ENCODE measurements at regions not wholly inside any gene's neighbourhood (a gene's known extent, or its start where the extent isn't known, plus 50 kb on each side); places are given as distances from the start of the nearest gene placed in this dataset.

DNA sequence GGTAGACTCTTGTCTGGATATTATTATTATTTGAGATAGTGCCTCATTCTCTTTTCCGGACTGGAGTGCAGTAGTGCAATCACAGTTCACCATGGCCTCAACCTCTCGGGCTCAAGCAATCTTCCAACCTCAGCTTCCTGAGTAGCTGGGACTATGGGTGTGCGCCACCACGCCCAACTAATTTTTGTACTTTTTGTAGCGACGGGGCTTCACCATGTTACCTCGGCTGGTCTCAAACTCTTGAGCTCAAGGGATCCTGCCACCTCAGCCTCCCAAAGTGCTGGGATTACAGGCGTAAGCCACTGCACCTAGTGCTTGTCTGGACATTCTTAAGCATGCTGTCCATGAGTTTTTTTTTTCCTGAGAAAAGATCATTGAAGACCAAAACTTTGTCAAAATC lies 498.9 kb upstream of the RGS6 start:
- TF ChIP-seq, protein P1, sequence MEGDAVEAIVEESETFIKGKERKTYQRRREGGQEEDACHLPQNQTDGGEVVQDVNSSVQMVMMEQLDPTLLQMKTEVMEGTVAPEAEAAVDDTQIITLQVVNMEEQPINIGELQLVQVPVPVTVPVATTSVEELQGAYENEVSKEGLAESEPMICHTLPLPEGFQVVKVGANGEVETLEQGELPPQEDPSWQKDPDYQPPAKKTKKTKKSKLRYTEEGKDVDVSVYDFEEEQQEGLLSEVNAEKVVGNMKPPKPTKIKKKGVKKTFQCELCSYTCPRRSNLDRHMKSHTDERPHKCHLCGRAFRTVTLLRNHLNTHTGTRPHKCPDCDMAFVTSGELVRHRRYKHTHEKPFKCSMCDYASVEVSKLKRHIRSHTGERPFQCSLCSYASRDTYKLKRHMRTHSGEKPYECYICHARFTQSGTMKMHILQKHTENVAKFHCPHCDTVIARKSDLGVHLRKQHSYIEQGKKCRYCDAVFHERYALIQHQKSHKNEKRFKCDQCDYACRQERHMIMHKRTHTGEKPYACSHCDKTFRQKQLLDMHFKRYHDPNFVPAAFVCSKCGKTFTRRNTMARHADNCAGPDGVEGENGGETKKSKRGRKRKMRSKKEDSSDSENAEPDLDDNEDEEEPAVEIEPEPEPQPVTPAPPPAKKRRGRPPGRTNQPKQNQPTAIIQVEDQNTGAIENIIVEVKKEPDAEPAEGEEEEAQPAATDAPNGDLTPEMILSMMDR (conservative IDR thresholded peaks at IDR 0.05; ENCODE audit: low read length): no peak
- no peak for TF ChIP-seq EZH2phosphoT487 (IDR thresholded peaks at IDR 0.05; ENCODE audit: borderline replicate concordance)

Data from Loucy (cell line).